ENCODE measurements at regions not wholly inside any gene's neighbourhood (a gene's known extent, or its start where the extent isn't known, plus 50 kb on each side); places are given as distances from the start of the nearest gene placed in this dataset.

DNA sequence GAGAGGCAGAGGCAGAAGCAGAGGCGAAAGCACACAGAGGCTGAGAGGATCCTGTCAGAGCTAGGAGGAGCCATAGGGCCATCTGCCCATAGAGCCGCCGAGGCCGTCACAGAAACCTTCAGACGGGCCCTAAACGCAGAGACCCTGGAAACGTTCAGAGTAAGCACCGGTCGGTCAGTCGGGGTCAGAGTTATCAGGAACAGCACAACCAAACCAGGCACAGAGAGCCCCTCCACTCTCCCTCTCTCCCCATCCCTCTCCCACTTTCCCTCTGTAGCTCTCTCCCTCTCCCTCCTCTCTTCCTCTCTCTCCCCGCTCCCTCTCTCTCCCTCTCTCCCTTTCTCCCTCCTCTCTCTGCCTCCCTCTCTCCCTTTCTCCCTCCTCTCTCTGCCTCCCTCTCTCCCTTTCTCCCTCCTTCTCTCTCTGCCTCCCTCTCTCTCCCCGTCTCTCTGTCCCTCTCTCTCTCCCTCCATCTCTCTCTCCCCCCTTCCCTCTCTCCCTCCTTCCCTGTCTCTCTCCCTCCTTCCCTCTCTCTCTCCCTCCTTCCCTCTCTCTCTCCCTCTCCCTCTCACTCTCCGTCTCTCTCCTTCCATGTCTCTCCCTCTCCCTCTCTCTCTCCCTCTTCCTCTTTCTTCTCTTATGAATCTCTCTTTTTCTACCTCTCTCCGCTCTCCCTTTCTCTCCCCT, 138.9 kb downstream of the C16orf95 start:
- H3K4me3 ChIP-seq (ENCODE audit: low read depth, low read length): no peak overlapping the region
- TF ChIP-seq, protein P1, sequence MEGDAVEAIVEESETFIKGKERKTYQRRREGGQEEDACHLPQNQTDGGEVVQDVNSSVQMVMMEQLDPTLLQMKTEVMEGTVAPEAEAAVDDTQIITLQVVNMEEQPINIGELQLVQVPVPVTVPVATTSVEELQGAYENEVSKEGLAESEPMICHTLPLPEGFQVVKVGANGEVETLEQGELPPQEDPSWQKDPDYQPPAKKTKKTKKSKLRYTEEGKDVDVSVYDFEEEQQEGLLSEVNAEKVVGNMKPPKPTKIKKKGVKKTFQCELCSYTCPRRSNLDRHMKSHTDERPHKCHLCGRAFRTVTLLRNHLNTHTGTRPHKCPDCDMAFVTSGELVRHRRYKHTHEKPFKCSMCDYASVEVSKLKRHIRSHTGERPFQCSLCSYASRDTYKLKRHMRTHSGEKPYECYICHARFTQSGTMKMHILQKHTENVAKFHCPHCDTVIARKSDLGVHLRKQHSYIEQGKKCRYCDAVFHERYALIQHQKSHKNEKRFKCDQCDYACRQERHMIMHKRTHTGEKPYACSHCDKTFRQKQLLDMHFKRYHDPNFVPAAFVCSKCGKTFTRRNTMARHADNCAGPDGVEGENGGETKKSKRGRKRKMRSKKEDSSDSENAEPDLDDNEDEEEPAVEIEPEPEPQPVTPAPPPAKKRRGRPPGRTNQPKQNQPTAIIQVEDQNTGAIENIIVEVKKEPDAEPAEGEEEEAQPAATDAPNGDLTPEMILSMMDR (IDR thresholded peaks at IDR 0.05): no peak
- H3K9me3 ChIP-seq (ENCODE audit: control insufficient read depth, low read length): no peaks in the 10 kb centered on the region
- H3K9ac ChIP-seq: no peak overlapping the region
- H3K36me3 ChIP-seq (ENCODE audit: control insufficient read depth, insufficient read depth, low read length): no peaks in the 10 kb centered on the region
- no peak overlapping the region for H2AFZ ChIP-seq
- H3K79me2 ChIP-seq: no peaks in the 10 kb centered on the region
- no peak overlapping the region for H3K4me2 ChIP-seq (ENCODE audit: low read length)
- H3K27ac ChIP-seq: no peak overlapping the region
- H3K4me1 ChIP-seq: no peaks in the 10 kb centered on the region
- no peaks in the 10 kb centered on the region for H3K27me3 ChIP-seq (ENCODE audit: control insufficient read depth, insufficient read depth, low read length)

DNA sequence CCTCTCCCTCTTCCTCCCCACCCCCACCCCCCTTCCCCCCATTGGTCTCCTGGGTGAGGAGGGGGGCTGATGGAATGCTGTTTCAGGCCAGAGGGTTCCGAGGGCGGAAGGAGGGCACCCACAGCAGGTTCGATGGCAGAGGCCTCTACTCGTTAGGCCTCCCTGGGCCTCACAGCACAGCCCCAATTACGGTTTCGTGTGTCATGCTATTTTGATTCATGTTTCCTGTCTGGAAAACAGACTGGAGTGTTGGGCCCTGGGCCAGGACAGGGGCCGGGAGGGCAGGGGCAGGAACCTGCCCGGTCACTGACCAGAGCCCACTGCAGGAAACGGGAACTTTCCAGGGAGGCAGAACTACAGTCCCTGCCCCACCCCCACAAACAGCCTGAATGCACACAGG, 138.2 kb downstream of the C16orf95 start:
- Histone ChIP-seq H3K4me3 (ENCODE audit: low read depth, low read length) (no peak overlapping the region), H3K9ac (no peak overlapping the region), H3K27ac (no peak overlapping the region), H3K36me3 (ENCODE audit: control insufficient read depth, insufficient read depth, low read length) (no peaks in the 10 kb centered on the region), H3K4me2 (ENCODE audit: low read length) (no peak overlapping the region), H3K9me3 (ENCODE audit: control insufficient read depth, low read length) (no peaks in the 10 kb centered on the region), H3K27me3 (ENCODE audit: control insufficient read depth, insufficient read depth, low read length) (no peaks in the 10 kb centered on the region), H2AFZ (no peak overlapping the region), H3K4me1 (no peaks in the 10 kb centered on the region), H3K79me2 (no peaks in the 10 kb centered on the region)
- TF ChIP-seq, protein P1 (IDR thresholded peaks at IDR 0.05): no peak

DNA sequence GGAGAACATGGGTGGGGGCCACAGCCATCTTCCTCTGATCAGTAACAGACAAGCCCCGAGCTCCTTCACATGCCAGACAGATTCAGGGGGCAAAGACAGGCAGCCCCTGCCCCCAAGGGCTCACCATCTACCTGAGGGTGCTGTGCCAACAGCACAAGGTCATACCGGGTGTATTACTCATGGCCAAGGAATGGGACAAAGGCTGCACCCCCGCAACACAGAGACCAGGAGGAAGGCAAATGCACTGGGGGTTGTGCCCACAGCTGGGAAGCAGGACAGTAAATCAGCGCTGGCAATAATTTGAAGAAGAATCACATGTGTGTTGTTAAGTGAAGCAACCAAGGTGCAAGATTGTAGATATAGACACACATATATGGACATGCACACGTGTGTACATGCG, 137.1 kb downstream of the C16orf95 start:
- Histone ChIP-seq H3K36me3 (ENCODE audit: control insufficient read depth, insufficient read depth, low read length) (no peaks in the 10 kb centered on the region), H3K9ac (no peak overlapping the region), H3K79me2 (no peaks in the 10 kb centered on the region), H3K4me3 (ENCODE audit: low read depth, low read length) (no peak overlapping the region), H2AFZ (no peak overlapping the region), H3K4me1 (no peaks in the 10 kb centered on the region), H3K4me2 (ENCODE audit: low read length) (no peak overlapping the region), H3K9me3 (ENCODE audit: control insufficient read depth, low read length) (no peaks in the 10 kb centered on the region), H3K27me3 (ENCODE audit: control insufficient read depth, insufficient read depth, low read length) (no peaks in the 10 kb centered on the region), H3K27ac (no peak overlapping the region)
- TF ChIP-seq, protein P1 (IDR thresholded peaks at IDR 0.05): no peak

DNA sequence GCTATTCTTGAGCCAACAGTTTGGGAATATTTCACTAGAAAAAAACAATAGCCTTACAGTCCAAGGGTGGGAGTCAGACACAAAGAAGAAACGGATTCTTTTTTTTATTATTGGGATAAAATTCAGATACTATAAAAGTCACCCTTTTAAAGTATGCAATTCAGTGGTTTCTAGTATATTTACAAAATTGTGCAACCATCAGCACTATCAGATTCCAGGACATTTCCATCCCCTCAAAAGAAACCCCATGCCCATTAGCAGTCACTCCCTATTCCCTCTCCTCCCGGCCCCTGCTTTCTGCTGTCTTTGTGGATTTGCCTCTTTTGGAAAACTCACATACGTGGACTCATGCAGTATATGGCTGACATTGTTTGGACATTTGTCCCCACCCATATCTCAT, 134.4 kb downstream of the C16orf95 start:
- no peaks in the 10 kb centered on the region for H3K9me3 ChIP-seq (ENCODE audit: control insufficient read depth, low read length)
- H3K9ac ChIP-seq: no peak overlapping the region
- H3K4me3 ChIP-seq (ENCODE audit: low read depth, low read length): no peak overlapping the region
- no peaks in the 10 kb centered on the region for H3K79me2 ChIP-seq
- H3K27ac ChIP-seq: no peak overlapping the region
- H3K36me3 ChIP-seq (ENCODE audit: control insufficient read depth, insufficient read depth, low read length): no peaks in the 10 kb centered on the region
- H3K4me1 ChIP-seq: no peaks in the 10 kb centered on the region
- TF ChIP-seq, protein P1 (IDR thresholded peaks at IDR 0.05): no peak
- no peaks in the 10 kb centered on the region for H3K27me3 ChIP-seq (ENCODE audit: control insufficient read depth, insufficient read depth, low read length)
- H2AFZ ChIP-seq: no peak overlapping the region
- no peak overlapping the region for H3K4me2 ChIP-seq (ENCODE audit: low read length)

DNA sequence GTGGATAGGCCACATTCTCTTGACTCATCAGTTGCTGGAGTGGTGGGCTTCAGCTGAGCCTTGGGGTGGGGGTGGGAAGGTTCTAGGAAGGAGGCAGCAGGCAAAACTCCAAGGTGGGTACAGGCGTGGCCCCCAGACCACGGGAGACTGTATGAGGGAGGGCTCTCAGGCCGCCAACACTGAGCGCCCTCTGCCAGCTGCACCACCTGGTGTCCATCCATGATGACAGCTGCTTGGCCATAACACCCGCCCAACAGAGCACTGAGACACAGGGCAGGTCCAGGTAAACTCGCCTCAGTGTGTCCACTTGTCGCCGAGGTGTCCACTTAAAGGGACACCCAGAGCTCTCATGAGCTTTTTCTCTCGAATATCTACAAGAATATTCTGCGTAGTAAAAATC, 133.5 kb downstream of the C16orf95 start:
- H3K9me3 ChIP-seq (ENCODE audit: control insufficient read depth, low read length): no peaks in the 10 kb centered on the region
- H3K9ac ChIP-seq: no peak overlapping the region
- H2AFZ ChIP-seq: no peak overlapping the region
- H3K27me3 ChIP-seq (ENCODE audit: control insufficient read depth, insufficient read depth, low read length): no peaks in the 10 kb centered on the region
- no peaks in the 10 kb centered on the region for H3K79me2 ChIP-seq
- no peak overlapping the region for H3K4me2 ChIP-seq (ENCODE audit: low read length)
- H3K36me3 ChIP-seq (ENCODE audit: control insufficient read depth, insufficient read depth, low read length): no peaks in the 10 kb centered on the region
- H3K4me3 ChIP-seq (ENCODE audit: low read depth, low read length): no peak overlapping the region
- no peak overlapping the region for H3K27ac ChIP-seq
- TF ChIP-seq, protein P1 (IDR thresholded peaks at IDR 0.05): no peak
- no peaks in the 10 kb centered on the region for H3K4me1 ChIP-seq
